HEK293 (cell line): ENCODE measurements at regions not wholly inside any gene's neighbourhood (a gene's known extent, or its start where the extent isn't known, plus 50 kb on each side); places are given as distances from the start of the nearest gene placed in this dataset.

Source experiments
- REPIN1 ChIP-seq: fragments of 450-650 bp; formaldehyde crosslinking; IDR thresholded peaks from 2 replicates; pipeline ENCODE4 v1.5.1; 2017; ENCODE audit warnings: missing biosample characterization, missing genetic modification characterization, low read depth
- ZFP37 ChIP-seq: fragments of 450-650 bp; formaldehyde crosslinking; IDR thresholded peaks from 2 replicates; pipeline ENCODE4 v1.5.1; 2016; ENCODE audit warnings: missing biosample characterization, missing genetic modification characterization
- ZNF341 ChIP-seq: fragments of 450-650 bp; formaldehyde crosslinking; IDR thresholded peaks from 2 replicates; pipeline ENCODE4; 2016; ENCODE audit warnings: low read depth, missing biosample characterization, missing genetic modification characterization
- ZNF76 ChIP-seq: fragments of 450-650 bp; formaldehyde crosslinking; IDR thresholded peaks from 2 replicates; pipeline ENCODE4; 2016; ENCODE audit warnings: low read depth, missing biosample characterization, missing genetic modification characterization, borderline replicate concordance
- ZNF785 ChIP-seq: fragments of 450-650 bp; formaldehyde crosslinking; IDR thresholded peaks from 2 replicates; pipeline ENCODE4 v1.5.1; 2016; ENCODE audit warnings: missing biosample characterization, missing genetic modification characterization
- TF ChIP-seq, protein P1 (sequence below): fragments of 450-650 bp; formaldehyde crosslinking; IDR thresholded peaks from 2 replicates; pipeline ENCODE4 v1.5.1; 2016; ENCODE audit warnings: missing biosample characterization, missing genetic modification characterization
- TF ChIP-seq, protein P2 (sequence below): IDR thresholded peaks from 2 replicates; pipeline ENCODE4 v1.6.1; 2011; ENCODE audit warnings: mild to moderate bottlenecking, low read depth, low read length, borderline replicate concordance

DNA sequence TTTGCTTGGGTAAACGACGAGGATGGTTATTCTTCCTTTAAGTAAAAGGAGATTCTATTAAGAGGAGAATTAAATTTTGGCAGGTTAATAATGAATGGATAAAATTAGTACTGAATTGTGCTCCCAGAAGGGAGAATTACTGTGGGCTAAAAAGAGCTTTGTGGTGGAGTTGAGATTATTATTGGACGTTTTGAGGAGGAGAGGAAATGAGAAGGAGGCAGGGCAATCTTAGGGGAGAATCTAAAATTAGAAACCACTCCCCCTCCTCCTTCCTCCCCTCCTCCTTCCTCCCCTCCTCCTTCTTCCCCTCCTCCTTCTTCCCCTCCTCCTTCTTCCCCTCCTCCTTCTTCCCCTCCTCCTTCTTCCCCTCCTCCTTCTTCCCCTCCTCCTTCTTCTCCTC lies 331.8 kb downstream of the PRL start:
- TF ChIP-seq ZNF76 (tag by site-specific recombination) (no peak), REPIN1 (tag by site-specific recombination) (no peak), ZFP37 (no peak), ZNF785 (tag by site-specific recombination) (no peak), ZNF341 (tag by site-specific recombination) (no peak)
- TF ChIP-seq, protein P1, sequence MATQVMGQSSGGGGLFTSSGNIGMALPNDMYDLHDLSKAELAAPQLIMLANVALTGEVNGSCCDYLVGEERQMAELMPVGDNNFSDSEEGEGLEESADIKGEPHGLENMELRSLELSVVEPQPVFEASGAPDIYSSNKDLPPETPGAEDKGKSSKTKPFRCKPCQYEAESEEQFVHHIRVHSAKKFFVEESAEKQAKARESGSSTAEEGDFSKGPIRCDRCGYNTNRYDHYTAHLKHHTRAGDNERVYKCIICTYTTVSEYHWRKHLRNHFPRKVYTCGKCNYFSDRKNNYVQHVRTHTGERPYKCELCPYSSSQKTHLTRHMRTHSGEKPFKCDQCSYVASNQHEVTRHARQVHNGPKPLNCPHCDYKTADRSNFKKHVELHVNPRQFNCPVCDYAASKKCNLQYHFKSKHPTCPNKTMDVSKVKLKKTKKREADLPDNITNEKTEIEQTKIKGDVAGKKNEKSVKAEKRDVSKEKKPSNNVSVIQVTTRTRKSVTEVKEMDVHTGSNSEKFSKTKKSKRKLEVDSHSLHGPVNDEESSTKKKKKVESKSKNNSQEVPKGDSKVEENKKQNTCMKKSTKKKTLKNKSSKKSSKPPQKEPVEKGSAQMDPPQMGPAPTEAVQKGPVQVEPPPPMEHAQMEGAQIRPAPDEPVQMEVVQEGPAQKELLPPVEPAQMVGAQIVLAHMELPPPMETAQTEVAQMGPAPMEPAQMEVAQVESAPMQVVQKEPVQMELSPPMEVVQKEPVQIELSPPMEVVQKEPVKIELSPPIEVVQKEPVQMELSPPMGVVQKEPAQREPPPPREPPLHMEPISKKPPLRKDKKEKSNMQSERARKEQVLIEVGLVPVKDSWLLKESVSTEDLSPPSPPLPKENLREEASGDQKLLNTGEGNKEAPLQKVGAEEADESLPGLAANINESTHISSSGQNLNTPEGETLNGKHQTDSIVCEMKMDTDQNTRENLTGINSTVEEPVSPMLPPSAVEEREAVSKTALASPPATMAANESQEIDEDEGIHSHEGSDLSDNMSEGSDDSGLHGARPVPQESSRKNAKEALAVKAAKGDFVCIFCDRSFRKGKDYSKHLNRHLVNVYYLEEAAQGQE = no peak
- TF ChIP-seq, protein P2, sequence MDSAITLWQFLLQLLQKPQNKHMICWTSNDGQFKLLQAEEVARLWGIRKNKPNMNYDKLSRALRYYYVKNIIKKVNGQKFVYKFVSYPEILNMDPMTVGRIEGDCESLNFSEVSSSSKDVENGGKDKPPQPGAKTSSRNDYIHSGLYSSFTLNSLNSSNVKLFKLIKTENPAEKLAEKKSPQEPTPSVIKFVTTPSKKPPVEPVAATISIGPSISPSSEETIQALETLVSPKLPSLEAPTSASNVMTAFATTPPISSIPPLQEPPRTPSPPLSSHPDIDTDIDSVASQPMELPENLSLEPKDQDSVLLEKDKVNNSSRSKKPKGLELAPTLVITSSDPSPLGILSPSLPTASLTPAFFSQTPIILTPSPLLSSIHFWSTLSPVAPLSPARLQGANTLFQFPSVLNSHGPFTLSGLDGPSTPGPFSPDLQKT = no peak
